ENCODE measurements at regions not wholly inside any gene's neighbourhood (a gene's known extent, or its start where the extent isn't known, plus 50 kb on each side); places are given as distances from the start of the nearest gene placed in this dataset.
"Not testable (repeated sequence)": the region's sequence is repeated elsewhere in the genome, so short reads cannot be mapped to it uniquely, and the experiment has no call there.

DNA sequence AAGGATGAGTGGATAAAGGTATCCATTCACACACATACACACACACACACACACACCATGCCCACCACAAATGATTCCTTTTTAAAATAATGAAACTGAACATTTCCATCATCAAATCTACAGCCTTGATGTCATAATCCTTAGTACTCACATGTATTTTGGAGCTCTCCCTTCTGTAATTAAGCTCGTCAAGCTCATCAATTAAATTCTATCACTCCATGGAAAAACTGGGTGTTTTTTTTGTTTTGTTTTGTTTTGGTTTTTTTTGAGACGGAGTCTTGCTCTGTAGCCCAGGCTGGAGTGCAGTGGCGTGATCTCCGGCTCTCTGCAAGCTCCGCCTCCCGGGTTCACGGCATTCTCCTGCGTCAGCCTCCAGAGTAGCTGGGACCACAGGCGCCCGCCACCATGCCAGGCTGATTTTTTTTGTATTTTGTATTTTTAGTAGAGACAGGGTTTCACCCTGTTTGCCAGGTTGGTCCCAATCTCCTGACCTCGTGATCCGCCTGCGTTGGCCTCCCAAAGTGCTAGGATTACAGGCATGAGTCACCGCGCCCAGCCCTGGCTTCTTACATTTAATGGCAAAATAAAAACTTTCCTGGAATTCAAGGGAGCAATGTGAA lies 78.6 kb upstream of the RGPD4 start:
- peak; percentile 1 for DNase-seq (ENCODE audit: low read depth, low spot score)

DNA sequence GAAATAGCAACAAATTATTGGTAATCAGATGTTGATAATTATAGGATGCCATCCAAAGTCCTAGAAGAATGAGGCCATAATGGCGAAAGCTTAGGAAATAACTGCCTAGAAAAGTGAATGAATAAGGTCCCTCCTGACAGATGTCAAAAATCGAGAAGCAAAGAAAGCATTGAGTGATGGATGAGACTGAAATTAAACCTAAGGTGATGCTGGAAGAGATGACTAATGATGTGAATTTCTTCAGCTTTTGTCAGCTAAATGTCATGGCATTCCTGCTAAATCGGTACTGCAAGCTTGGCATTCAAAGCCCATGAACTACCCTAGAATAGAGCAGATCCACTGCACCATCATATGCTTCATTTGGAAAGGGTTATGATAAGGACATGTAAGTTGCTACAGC lies 74.8 kb upstream of the RGPD4 start:
- DNase-seq (ENCODE audit: low read depth, low spot score): no peak

DNA sequence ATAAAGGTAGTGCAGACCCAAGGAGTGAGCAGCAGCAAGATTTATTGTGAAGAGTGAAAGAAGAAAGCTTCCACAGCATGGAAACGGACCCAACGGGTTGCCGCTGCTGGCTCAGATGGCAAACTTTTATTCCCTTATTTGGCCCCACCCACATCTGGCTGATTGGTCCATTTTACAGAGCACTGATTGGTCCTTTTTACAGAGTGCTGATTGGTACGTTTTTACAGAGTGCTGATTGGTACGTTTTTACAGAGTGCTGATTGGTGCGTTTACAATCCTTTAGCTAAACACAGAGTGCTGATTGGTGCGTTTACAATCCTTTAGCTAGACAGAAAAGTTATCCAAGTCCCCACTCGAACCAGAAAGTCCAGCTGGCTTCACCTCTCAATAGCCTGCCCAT lies 72.9 kb upstream of the RGPD4 start:
- not testable (repeated sequence) for DNase-seq (ENCODE audit: low read depth, low spot score)

DNA sequence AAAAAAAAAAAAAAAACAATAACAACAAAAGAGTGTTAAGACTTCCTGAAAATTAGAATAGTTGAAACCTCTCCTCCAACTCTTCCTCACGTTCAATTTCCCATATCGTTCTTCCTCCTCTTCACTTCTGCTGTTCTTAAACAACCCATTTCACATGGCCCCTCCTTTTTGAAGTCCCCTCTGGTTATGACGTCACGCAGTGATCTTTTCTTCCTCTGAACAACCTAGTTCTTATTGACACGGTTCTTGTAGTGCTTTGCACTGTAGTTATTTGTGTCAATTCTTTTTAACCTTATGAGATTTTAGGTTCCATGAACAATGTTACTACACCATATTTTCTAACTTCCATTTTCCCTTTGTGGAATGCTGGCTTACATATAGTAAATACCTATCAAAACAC lies 69.5 kb upstream of the RGPD4 start:
- no peak for DNase-seq (ENCODE audit: low read depth, low spot score)

DNA sequence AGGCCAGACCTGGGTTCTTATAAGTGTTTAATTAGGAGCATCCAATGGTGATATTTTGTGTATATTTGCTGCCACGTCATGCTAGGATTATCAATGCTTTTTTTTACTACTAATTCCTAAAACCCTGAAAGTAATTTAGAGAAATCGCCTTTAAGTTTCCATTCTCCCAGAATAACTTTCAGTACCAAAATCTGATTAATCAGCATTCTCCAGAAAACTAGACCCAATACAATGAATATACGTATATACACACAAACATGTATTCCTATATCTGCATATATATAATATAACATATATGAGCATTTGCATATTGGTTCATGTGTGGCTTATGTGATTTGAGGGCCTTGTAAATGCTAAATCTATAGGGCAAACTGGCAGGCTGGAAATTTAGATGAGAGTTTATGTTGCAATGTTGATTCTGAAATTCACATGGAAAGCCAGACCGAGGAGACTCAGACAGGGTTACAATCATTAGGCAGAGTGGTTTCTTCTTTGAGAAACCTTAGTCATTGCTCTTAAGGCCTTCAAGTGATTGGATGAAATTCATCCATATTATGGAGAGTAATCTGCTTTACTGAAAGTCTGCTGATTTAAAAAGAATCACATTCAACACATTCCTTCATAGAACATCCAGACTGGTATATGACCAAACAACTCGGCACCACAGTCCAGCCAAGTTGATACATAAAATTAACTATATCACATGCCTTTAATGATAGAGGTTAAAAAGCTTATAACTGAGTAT lies 65.9 kb upstream of the RGPD4 start:
- DNase-seq (ENCODE audit: low read depth, low spot score): no peak

DNA sequence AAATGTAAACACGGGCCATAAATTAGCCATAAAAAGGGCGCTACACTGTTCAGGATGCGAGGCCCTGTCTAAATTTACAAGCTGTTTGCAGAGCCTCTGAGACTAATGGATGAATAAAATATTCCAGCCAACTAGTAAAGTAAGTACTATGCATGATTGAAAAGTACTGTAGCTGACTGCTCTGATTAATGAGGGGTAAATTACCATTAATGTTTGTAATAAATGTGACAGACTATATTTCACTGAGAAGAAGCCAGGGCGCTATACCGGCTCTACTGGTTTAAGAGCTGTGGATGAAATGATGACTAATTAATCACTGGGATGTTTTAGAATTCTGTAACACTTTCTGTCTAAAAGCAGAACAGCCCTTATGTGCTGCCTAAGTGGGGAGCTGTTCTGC lies 54.3 kb upstream of the RGPD4 start:
- DNase-seq (ENCODE audit: low read depth, low spot score): no peak

DNA sequence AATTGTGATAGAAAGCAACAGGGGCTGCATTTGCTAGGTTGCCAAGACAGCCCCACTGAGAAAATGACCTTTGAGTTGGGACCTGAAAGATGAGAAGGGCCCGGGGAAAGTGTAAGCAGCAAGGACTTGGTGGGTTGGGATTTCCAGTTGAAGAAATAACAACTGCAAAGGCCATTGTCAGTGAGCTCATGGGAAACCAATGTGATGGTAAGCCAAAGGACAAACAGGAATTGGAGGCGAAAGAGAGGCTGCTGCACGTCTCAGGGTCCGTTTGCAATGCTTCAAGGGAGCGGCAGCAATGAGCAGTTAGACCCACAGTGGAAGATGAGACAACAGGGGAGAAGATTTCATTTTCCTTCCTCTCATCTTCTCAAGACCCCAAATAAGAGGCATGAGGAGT lies 51.5 kb upstream of the RGPD4 start:
- no peak for DNase-seq (ENCODE audit: low read depth, low spot score)

DNA sequence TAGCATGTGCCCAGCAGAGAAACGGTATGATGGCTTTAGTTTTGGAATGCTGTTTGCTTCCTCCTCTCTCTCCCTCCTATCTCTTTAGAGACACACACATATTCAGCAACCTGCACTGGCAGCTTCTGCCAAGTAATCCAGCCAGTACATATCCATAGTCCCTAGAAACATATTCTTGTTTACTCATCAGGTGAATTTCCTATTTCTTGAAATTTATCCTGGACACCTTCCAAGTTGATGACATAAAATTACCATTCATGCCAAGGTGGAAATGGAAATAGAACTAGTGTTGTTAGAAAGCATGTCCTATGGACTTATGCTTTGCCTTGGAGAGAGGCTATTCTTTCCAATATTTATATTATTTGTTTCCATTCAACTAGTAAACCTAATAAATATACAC lies 50.9 kb upstream of the RGPD4 start:
- DNase-seq (ENCODE audit: low read depth, low spot score): no peak

DNA sequence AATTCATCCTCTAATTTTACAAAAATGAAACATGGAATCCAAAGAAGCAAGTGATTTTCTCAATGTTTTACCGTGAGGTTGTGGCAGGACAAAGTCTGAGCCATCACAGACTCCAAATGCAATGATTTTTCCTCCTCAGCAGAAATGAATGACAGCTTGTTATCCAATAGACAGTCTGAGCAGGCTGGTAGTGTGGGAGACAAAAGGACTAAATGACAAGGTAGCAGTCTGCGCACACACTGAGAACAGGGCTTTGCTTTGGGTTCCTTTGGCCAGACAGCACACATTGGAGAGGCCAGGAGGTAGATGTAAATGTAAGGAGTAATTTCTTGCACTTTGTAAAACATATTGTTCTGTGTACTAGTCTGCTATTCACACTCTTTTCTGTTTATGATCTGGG lies 50.3 kb upstream of the RGPD4 start:
- DNase-seq (ENCODE audit: low read depth, low spot score): no peak
